K562 (cell line): ENCODE measurements at regions not wholly inside any gene's neighbourhood (a gene's known extent, or its start where the extent isn't known, plus 50 kb on each side); places are given as distances from the start of the nearest gene placed in this dataset.
A peak's percentile ranks its signal among the peaks of the same experiment; 100 is the strongest.

ENCODE experiments used
- CCAR2 ChIP-seq: fragments of 200-400 bp; formaldehyde crosslinking; IDR thresholded peaks from 2 replicates; pipeline ENCODE4 v1.6.1; 2017; ENCODE audit warnings: mild to moderate bottlenecking, low read depth, low read length
- DACH1 ChIP-seq: fragments of 450-650 bp; IDR thresholded peaks from 2 replicates; pipeline ENCODE4 v1.6.1; 2018; ENCODE audit not compliant: partially characterized antibody
- EZH2 ChIP-seq: IDR thresholded peaks from 2 replicates; pipeline ENCODE4 v1.6.1; 2012; ENCODE audit warnings: low read depth, mild to moderate bottlenecking, inconsistent platforms, low read length, borderline replicate concordance
- GTF2E2 ChIP-seq: fragments of 200-800 bp; sonication (Bioruptor generic); IDR thresholded peaks from 2 replicates; pipeline ENCODE4 v1.6.1; 2016; ENCODE audit warnings: missing genetic modification characterization, missing compliant biosample characterization
- HDAC1 ChIP-seq, 2 experiments: fragments of 450-650 bp; IDR thresholded peaks; 2 replicates each; pipeline ENCODE4 v1.6.1; 2016 to 2017; ENCODE audit warnings: inconsistent platforms in 1 of 2, mild to moderate bottlenecking in 1 of 2, moderate library complexity in 1 of 2
- ILK ChIP-seq: fragments of 450-650 bp; IDR thresholded peaks from 2 replicates; pipeline ENCODE4 v1.6.1; 2016; ENCODE audit warnings: missing genetic modification characterization, low read depth, mild to moderate bottlenecking, missing compliant biosample characterization, moderate library complexity, borderline replicate concordance
- MEIS2 ChIP-seq: fragments of 450-650 bp; IDR thresholded peaks from 2 replicates; pipeline ENCODE4 v1.6.1; 2014; ENCODE audit warnings: mild to moderate bottlenecking; ENCODE audit not compliant: partially characterized antibody
- MTF1 ChIP-seq: fragments of 250-450 bp; sonication (Bioruptor Pico); IDR thresholded peaks from 2 replicates; pipeline ENCODE4 v1.9.0; 2021; ENCODE audit warnings: moderate library complexity, mild to moderate bottlenecking, inconsistent platforms, borderline replicate concordance
- PYGO2 ChIP-seq: fragments of 450-650 bp; IDR thresholded peaks from 2 replicates; pipeline ENCODE4 v1.6.1; 2016; ENCODE audit warnings: mild to moderate bottlenecking, missing genetic modification characterization, moderate library complexity, missing compliant biosample characterization
- RBM22 ChIP-seq: fragments of 200-400 bp; formaldehyde crosslinking; IDR thresholded peaks from 2 replicates; pipeline ENCODE4 v1.6.1; 2018; ENCODE audit warnings: low read length, low read depth; ENCODE audit not compliant: poor library complexity, severe bottlenecking
- SMARCB1 ChIP-seq: IDR thresholded peaks from 2 replicates; pipeline ENCODE4 v1.6.1; 2011; ENCODE audit warnings: improper control_type of control experiment, low read depth; ENCODE audit not compliant: insufficient read length
- ZC3H11A ChIP-seq: IDR thresholded peaks from 2 replicates; pipeline ENCODE4 v1.6.1; 2012; ENCODE audit warnings: low read depth, low read length, improper control_type of control experiment
- ZKSCAN8 ChIP-seq: fragments of 200-800 bp; sonication (Bioruptor generic); IDR thresholded peaks from 2 replicates; pipeline ENCODE4 v1.6.1; 2016; ENCODE audit warnings: missing genetic modification characterization, missing compliant biosample characterization
- ZNF133 ChIP-seq: fragments of 250-450 bp; sonication (Bioruptor Pico); IDR thresholded peaks from 2 replicates; pipeline ENCODE4 v1.4.0; 2020; ENCODE audit warnings: mild to moderate bottlenecking
- ZNF785 ChIP-seq: fragments of 250-450 bp; sonication (Bioruptor Pico); IDR thresholded peaks from 2 replicates; pipeline ENCODE4 v1.4.0; 2020; ENCODE audit warnings: mild to moderate bottlenecking
- TF ChIP-seq, protein P1 (sequence below), 2 experiments: fragments of 450-650 bp in 1 of 2; IDR thresholded peaks; 2 replicates each; pipeline ENCODE4 v1.6.1; 2011 to 2017; ENCODE audit warnings: low read depth in 2 of 2, antibody characterized with exemption in 1 of 2, borderline replicate concordance in 1 of 2, low read length in 1 of 2, mild to moderate bottlenecking in 1 of 2, mixed read lengths in 1 of 2; ENCODE audit not compliant: control insufficient read depth in 1 of 2
- TF ChIP-seq, protein P2 (sequence below), 3 experiments: fragments of 200-800 bp in 1 of 3; sonication (Bioruptor generic) in 1 of 3; sonication (generic) in 1 of 3; formaldehyde crosslinking in 1 of 3; IDR thresholded peaks; 2 replicates each; pipeline versions ENCODE4 v1.6.1 to v1.8.0; 2016 to 2022; ENCODE audit warnings: mild to moderate bottlenecking in 2 of 3, missing compliant biosample characterization in 2 of 3, missing genetic modification characterization in 2 of 3, missing genetic modification reagents in 1 of 3
- TF ChIP-seq, protein P3 (sequence below): fragments of 450-650 bp; IDR thresholded peaks from 2 replicates; pipeline ENCODE4 v1.7.0; 2016; ENCODE audit warnings: borderline replicate concordance
- TF ChIP-seq, protein P4 (sequence below): fragments of 450-650 bp; IDR thresholded peaks from one replicate; pipeline ENCODE4 v1.6.1; 2018; ENCODE audit warnings: mild to moderate bottlenecking, moderate library complexity; ENCODE audit not compliant: partially characterized antibody

DNA sequence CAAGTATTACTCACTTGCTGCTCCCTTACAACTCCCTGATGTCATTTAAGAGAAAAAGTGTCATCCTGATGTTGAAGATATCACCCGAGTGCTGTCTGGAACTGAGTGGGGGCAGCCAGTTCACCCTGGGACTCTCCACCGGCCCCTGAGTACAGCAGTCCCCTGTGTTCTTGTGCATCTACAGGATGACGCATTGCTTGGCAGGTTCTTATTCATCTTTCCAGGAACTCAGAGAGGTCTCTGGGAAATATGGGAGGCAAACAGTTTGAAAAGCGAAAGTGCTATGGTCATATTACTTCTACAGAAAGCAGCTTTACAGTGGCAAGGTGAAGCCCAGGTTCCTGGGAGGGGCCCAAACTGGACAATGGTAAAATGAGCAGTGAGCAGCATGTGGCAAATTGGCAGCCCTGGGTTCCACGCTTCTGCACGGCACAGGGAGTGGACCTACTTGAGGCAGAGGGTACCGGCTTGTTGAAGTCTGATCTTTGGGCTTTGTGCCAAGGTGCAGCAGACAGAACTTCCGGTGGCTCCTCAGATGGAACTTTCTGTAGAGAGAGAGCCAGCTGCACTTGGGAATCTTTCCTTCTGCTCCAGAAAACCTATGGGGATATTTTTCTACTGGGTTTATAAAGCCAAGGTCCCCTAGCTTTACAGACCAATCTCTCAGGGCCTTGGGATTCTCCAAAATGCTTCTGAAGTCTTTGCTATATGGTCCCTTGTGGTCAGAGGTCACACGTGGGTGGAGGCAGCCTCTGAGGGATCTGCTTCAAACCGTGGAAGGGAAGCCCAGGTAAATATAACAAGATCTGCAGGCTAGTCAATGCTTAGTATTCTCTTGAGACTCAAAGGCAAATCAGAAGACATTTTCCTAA, 128.3 kb downstream of the MAP3K7 start (continued):
- TF ChIP-seq, protein P1, sequence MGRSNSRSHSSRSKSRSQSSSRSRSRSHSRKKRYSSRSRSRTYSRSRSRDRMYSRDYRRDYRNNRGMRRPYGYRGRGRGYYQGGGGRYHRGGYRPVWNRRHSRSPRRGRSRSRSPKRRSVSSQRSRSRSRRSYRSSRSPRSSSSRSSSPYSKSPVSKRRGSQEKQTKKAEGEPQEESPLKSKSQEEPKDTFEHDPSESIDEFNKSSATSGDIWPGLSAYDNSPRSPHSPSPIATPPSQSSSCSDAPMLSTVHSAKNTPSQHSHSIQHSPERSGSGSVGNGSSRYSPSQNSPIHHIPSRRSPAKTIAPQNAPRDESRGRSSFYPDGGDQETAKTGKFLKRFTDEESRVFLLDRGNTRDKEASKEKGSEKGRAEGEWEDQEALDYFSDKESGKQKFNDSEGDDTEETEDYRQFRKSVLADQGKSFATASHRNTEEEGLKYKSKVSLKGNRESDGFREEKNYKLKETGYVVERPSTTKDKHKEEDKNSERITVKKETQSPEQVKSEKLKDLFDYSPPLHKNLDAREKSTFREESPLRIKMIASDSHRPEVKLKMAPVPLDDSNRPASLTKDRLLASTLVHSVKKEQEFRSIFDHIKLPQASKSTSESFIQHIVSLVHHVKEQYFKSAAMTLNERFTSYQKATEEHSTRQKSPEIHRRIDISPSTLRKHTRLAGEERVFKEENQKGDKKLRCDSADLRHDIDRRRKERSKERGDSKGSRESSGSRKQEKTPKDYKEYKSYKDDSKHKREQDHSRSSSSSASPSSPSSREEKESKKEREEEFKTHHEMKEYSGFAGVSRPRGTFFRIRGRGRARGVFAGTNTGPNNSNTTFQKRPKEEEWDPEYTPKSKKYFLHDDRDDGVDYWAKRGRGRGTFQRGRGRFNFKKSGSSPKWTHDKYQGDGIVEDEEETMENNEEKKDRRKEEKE (IDR thresholded peaks at IDR 0.05; ENCODE audit: borderline replicate concordance in 1 of 2, control insufficient read depth in 1 of 2, low read depth in 2 of 2, low read length in 1 of 2), result no peak
- TF ChIP-seq, protein P2, sequence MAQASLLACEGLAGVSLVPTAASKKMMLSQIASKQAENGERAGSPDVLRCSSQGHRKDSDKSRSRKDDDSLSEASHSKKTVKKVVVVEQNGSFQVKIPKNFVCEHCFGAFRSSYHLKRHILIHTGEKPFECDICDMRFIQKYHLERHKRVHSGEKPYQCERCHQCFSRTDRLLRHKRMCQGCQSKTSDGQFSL (CRISPR knock-in tag; IDR thresholded peaks at IDR 0.05), result no peak
- TF ChIP-seq, protein P2 (tag; IDR thresholded peaks at IDR 0.05), result no peak
- TF ChIP-seq PYGO2, result peak; percentile 35; the same call in 1 of the 2 replicates
- TF ChIP-seq ZC3H11A, result no peak
- TF ChIP-seq ZKSCAN8 (CRISPR knock-in tag), result no peak; the same call in 1 of the 2 replicates
- no peak for TF ChIP-seq SMARCB1
- TF ChIP-seq GTF2E2, result no peak
- no peak for TF ChIP-seq ZNF785 (CRISPR knock-in tag)
- TF ChIP-seq DACH1, result no peak
- peak; percentile 94 for TF ChIP-seq MEIS2
- no peak for TF ChIP-seq RBM22
- no peak for TF ChIP-seq ILK (tag)
- TF ChIP-seq, protein P3, sequence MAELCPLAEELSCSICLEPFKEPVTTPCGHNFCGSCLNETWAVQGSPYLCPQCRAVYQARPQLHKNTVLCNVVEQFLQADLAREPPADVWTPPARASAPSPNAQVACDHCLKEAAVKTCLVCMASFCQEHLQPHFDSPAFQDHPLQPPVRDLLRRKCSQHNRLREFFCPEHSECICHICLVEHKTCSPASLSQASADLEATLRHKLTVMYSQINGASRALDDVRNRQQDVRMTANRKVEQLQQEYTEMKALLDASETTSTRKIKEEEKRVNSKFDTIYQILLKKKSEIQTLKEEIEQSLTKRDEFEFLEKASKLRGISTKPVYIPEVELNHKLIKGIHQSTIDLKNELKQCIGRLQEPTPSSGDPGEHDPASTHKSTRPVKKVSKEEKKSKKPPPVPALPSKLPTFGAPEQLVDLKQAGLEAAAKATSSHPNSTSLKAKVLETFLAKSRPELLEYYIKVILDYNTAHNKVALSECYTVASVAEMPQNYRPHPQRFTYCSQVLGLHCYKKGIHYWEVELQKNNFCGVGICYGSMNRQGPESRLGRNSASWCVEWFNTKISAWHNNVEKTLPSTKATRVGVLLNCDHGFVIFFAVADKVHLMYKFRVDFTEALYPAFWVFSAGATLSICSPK, result no peak
- peak in 1 of 2 experiments; percentile 54; a peak in 2 of 4 replicates for TF ChIP-seq HDAC1 (IDR thresholded peaks at IDR 0.05)
- TF ChIP-seq, protein P4, sequence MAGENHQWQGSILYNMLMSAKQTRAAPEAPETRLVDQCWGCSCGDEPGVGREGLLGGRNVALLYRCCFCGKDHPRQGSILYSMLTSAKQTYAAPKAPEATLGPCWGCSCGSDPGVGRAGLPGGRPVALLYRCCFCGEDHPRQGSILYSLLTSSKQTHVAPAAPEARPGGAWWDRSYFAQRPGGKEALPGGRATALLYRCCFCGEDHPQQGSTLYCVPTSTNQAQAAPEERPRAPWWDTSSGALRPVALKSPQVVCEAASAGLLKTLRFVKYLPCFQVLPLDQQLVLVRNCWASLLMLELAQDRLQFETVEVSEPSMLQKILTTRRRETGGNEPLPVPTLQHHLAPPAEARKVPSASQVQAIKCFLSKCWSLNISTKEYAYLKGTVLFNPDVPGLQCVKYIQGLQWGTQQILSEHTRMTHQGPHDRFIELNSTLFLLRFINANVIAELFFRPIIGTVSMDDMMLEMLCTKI, result no peak
- TF ChIP-seq ZNF133 (CRISPR knock-in tag), result no peak
- TF ChIP-seq CCAR2, result no peak
- TF ChIP-seq EZH2, result no peak
- no peak for TF ChIP-seq MTF1
